H1 (cell line): ENCODE measurements at regions not wholly inside any gene's neighbourhood (a gene's known extent, or its start where the extent isn't known, plus 50 kb on each side); places are given as distances from the start of the nearest gene placed in this dataset.

Source experiments
- EZH2 ChIP-seq: fragments of 200-600 bp; sonication (generic); IDR thresholded peaks from 2 replicates; pipeline ENCODE4 v1.7.1; 2012; ENCODE audit warnings: low read depth, mild to moderate bottlenecking, moderate library complexity, low read length, inconsistent platforms; ENCODE audit not compliant: severe bottlenecking
- MAFK ChIP-seq: IDR thresholded peaks from 2 replicates; pipeline ENCODE4 v1.6.1; 2012; ENCODE audit warnings: low read depth, mild to moderate bottlenecking, improper control_type of control experiment, low read length
- TF ChIP-seq, protein P1 (sequence below), 3 experiments: IDR thresholded peaks; 1 replicate in 2 of 3; 2 replicates in 1 of 3; pipeline versions ENCODE4 v1.5.1 to v1.6.1; 2011; ENCODE audit warnings: low read length in 3 of 3, mild to moderate bottlenecking in 3 of 3, inconsistent platforms in 2 of 3, low read depth in 1 of 3, moderate library complexity in 1 of 3; ENCODE audit not compliant: insufficient read depth in 1 of 3; ENCODE audit errors: control extremely low read depth in 1 of 3
- TF ChIP-seq, protein P2 (sequence below): IDR thresholded peaks from 2 replicates; pipeline ENCODE4 v1.6.1; 2011; ENCODE audit warnings: low read length, improper control_type of control experiment
- TF ChIP-seq, protein P3 (sequence below): IDR thresholded peaks from 2 replicates; pipeline ENCODE4 v1.6.1; 2012; ENCODE audit warnings: low read length, inconsistent platforms

DNA sequence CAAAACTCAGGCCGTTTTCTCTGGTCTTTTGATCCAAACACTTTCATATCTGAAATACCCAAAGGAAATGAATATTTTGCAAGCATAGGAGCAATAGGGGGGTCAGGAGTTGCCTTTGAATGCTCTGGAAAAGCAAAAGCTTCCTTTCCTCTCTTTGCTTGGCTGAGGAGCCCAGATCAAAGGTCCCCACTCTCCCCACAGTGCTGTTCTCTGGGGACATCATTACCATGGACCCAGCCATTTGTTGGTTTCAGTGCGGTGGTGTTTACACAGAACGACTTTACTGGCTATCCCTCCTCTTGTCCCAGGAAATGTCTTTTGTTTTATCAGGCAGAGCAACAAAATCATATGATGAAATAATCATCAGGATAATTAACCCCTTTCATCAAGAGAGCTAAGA lies 1089.1 kb downstream of the TBC1D22A start:
- TF ChIP-seq, protein P1, sequence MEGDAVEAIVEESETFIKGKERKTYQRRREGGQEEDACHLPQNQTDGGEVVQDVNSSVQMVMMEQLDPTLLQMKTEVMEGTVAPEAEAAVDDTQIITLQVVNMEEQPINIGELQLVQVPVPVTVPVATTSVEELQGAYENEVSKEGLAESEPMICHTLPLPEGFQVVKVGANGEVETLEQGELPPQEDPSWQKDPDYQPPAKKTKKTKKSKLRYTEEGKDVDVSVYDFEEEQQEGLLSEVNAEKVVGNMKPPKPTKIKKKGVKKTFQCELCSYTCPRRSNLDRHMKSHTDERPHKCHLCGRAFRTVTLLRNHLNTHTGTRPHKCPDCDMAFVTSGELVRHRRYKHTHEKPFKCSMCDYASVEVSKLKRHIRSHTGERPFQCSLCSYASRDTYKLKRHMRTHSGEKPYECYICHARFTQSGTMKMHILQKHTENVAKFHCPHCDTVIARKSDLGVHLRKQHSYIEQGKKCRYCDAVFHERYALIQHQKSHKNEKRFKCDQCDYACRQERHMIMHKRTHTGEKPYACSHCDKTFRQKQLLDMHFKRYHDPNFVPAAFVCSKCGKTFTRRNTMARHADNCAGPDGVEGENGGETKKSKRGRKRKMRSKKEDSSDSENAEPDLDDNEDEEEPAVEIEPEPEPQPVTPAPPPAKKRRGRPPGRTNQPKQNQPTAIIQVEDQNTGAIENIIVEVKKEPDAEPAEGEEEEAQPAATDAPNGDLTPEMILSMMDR (IDR thresholded peaks at IDR 0.05; ENCODE audit: control extremely low read depth in 1 of 3, insufficient read depth in 1 of 3, low read depth in 1 of 3, low read length in 3 of 3), result no peak
- TF ChIP-seq MAFK (no peak), EZH2 (no peak)
- TF ChIP-seq, protein P2, sequence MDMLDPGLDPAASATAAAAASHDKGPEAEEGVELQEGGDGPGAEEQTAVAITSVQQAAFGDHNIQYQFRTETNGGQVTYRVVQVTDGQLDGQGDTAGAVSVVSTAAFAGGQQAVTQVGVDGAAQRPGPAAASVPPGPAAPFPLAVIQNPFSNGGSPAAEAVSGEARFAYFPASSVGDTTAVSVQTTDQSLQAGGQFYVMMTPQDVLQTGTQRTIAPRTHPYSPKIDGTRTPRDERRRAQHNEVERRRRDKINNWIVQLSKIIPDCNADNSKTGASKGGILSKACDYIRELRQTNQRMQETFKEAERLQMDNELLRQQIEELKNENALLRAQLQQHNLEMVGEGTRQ, result no peak
- TF ChIP-seq, protein P3, sequence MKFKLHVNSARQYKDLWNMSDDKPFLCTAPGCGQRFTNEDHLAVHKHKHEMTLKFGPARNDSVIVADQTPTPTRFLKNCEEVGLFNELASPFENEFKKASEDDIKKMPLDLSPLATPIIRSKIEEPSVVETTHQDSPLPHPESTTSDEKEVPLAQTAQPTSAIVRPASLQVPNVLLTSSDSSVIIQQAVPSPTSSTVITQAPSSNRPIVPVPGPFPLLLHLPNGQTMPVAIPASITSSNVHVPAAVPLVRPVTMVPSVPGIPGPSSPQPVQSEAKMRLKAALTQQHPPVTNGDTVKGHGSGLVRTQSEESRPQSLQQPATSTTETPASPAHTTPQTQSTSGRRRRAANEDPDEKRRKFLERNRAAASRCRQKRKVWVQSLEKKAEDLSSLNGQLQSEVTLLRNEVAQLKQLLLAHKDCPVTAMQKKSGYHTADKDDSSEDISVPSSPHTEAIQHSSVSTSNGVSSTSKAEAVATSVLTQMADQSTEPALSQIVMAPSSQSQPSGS, result no peak
